ENCODE measurements at regions not wholly inside any gene's neighbourhood (a gene's known extent, or its start where the extent isn't known, plus 50 kb on each side); places are given as distances from the start of the nearest gene placed in this dataset.

GRCh38 chr11:112831041-112831440 lies 130.2 kb upstream of the NCAM1 start:
- H3K4me3 ChIP-seq (ENCODE audit: low read length), result no peak overlapping the region
- ChIA-PET POLR2A (no interaction called here), CTCF (no interaction called here)
- ATAC-seq (ENCODE audit: poor library complexity), result no peak
- TF ChIP-seq, protein P1, sequence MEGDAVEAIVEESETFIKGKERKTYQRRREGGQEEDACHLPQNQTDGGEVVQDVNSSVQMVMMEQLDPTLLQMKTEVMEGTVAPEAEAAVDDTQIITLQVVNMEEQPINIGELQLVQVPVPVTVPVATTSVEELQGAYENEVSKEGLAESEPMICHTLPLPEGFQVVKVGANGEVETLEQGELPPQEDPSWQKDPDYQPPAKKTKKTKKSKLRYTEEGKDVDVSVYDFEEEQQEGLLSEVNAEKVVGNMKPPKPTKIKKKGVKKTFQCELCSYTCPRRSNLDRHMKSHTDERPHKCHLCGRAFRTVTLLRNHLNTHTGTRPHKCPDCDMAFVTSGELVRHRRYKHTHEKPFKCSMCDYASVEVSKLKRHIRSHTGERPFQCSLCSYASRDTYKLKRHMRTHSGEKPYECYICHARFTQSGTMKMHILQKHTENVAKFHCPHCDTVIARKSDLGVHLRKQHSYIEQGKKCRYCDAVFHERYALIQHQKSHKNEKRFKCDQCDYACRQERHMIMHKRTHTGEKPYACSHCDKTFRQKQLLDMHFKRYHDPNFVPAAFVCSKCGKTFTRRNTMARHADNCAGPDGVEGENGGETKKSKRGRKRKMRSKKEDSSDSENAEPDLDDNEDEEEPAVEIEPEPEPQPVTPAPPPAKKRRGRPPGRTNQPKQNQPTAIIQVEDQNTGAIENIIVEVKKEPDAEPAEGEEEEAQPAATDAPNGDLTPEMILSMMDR (IDR thresholded peaks at IDR 0.05), result no peak
- H3K27me3 ChIP-seq (ENCODE audit: control insufficient read depth in 1 of 2, insufficient read depth in 2 of 2, low read length in 2 of 2), result peaks cover 3% of the 10 kb centered on the region in 2 experiments
- Mint-ChIP-seq H3K4me3 (no peak overlapping the region), H3K36me3 (ENCODE audit: low read depth) (no peaks in the 10 kb centered on the region), H3K27me3 (peaks cover 23% of the 10 kb centered on the region), H3K27ac (no peak overlapping the region), H3K4me1 (ENCODE audit: low read depth) (no peaks in the 10 kb centered on the region), H3K9me3 (no peaks in the 10 kb centered on the region)
- DNase-seq, result no peak
- intact Hi-C loops (cut with DNase I, micrococcal nuclease), result no loop called here
- no peaks in the 10 kb centered on the region for H3K4me1 ChIP-seq (ENCODE audit: insufficient read depth, low read length)
- H3K9me3 ChIP-seq (ENCODE audit: control insufficient read depth in 1 of 2, insufficient read depth in 1 of 2, low read length in 2 of 2), result peaks cover 0 to under 1% of the 10 kb centered on the region in 2 experiments
- no peaks in the 10 kb centered on the region for H3K36me3 ChIP-seq (ENCODE audit: insufficient read depth, low read length)
- H3K27ac ChIP-seq (ENCODE audit: low read depth in 1 of 2, low read length in 2 of 2), result no peak overlapping the region

DNA sequence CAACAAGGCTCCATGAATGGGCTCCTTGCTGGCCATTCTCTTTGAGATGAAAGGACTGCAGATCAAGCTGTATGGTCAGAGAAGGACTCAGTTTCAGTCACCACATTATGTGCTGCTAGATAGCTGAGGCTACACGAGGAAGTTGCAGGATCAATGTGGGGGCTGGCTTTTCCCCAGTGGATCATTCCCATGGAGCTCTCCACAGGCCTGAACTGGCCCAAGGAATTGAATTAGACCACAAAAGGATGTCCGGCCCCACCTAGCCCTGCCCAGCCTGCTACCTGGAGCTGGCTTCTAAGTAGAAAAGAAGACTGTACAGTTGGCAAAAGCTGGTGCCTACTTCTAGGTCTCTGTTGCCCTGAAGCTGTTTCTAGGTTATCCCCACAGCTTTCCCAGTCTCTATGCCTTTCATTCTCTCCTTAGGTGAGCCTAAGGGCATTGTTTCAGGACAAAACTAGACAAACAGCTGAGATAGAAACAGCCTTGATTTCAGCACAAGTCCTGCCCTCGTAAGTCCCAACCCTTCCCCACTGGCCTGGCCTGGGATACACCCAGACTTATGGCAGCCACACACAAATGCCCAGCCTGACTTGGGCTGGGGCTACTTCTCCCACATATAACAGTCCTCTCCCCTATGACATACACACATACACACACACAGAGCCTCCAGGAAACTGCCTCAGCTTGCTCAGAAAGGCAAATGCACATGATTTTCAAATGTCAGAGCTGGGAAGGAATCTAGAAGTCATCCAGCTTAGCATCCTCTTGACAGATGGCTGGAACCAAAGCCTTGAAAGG lies 129.1 kb upstream of the NCAM1 start:
- CTCF ChIA-PET, result no interaction called here
- peaks cover 3% of the 10 kb centered on the region in 2 experiments for H3K27me3 ChIP-seq (ENCODE audit: control insufficient read depth in 1 of 2, insufficient read depth in 2 of 2, low read length in 2 of 2)
- ATAC-seq (ENCODE audit: poor library complexity) (no peak), DNase-seq (no peak)
- POLR2A ChIA-PET, result no interaction called here
- H3K4me3 Mint-ChIP-seq, result no peak overlapping the region
- H3K36me3 ChIP-seq (ENCODE audit: insufficient read depth, low read length), result no peaks in the 10 kb centered on the region
- intact Hi-C loops (cut with DNase I, micrococcal nuclease), result no loop called here
- TF ChIP-seq, protein P1 (IDR thresholded peaks at IDR 0.05), result no peak
- no peak overlapping the region for H3K4me3 ChIP-seq (ENCODE audit: low read length)
- H3K27ac ChIP-seq (ENCODE audit: low read depth in 1 of 2, low read length in 2 of 2), result no peak overlapping the region
- H3K9me3 ChIP-seq (ENCODE audit: control insufficient read depth in 1 of 2, insufficient read depth in 1 of 2, low read length in 2 of 2), result peaks cover 0 to 4% of the 10 kb centered on the region in 2 experiments
- H3K9me3 Mint-ChIP-seq, result no peaks in the 10 kb centered on the region
- no peaks in the 10 kb centered on the region for H3K4me1 ChIP-seq (ENCODE audit: insufficient read depth, low read length)
- no peaks in the 10 kb centered on the region for H3K36me3 Mint-ChIP-seq (ENCODE audit: low read depth)
- peaks cover 23% of the 10 kb centered on the region for H3K27me3 Mint-ChIP-seq
- H3K4me1 Mint-ChIP-seq (ENCODE audit: low read depth), result no peaks in the 10 kb centered on the region
- H3K27ac Mint-ChIP-seq, result no peak overlapping the region

- no peak overlapping the region for H3K27ac ChIP-seq (ENCODE audit: low read depth in 1 of 2, low read length in 2 of 2)
- no peak for ATAC-seq (ENCODE audit: poor library complexity)
These were observed 126.9 kb upstream of the NCAM1 start for GRCh38 chr11:112834277-112834755.

More at GRCh38 chr11:112834277-112834755, 126.9 kb upstream of the NCAM1 start:
- Histone ChIP-seq H3K9me3 (ENCODE audit: control insufficient read depth in 1 of 2, insufficient read depth in 1 of 2, low read length in 2 of 2) (peaks cover 0 to 4% of the 10 kb centered on the region in 2 experiments), H3K4me1 (ENCODE audit: insufficient read depth, low read length) (no peaks in the 10 kb centered on the region), H3K36me3 (ENCODE audit: insufficient read depth, low read length) (no peaks in the 10 kb centered on the region), H3K4me3 (ENCODE audit: low read length) (no peak overlapping the region), H3K27me3 (ENCODE audit: control insufficient read depth in 1 of 2, insufficient read depth in 2 of 2, low read length in 2 of 2) (peaks cover 3% of the 10 kb centered on the region in 2 experiments)
- H3K27ac Mint-ChIP-seq, result no peak overlapping the region
- H3K4me3 Mint-ChIP-seq, result no peak overlapping the region
- no peaks in the 10 kb centered on the region for H3K9me3 Mint-ChIP-seq
- intact Hi-C loops (cut with DNase I, micrococcal nuclease), result no loop called here
- no peak for DNase-seq
- H3K36me3 Mint-ChIP-seq (ENCODE audit: low read depth), result no peaks in the 10 kb centered on the region
- POLR2A ChIA-PET, result no interaction called here
- no peaks in the 10 kb centered on the region for H3K4me1 Mint-ChIP-seq (ENCODE audit: low read depth)
- H3K27me3 Mint-ChIP-seq, result peaks cover 19% of the 10 kb centered on the region
- CTCF ChIA-PET, result no interaction called here
- TF ChIP-seq, protein P1 (IDR thresholded peaks at IDR 0.05), result no peak

Measured in CD4-positive, alpha-beta T cell (primary cell).